ENCODE measurements at regions not wholly inside any gene's neighbourhood (a gene's known extent, or its start where the extent isn't known, plus 50 kb on each side); places are given as distances from the start of the nearest gene placed in this dataset.
"Not testable (repeated sequence)": the region's sequence is repeated elsewhere in the genome, so short reads cannot be mapped to it uniquely, and the experiment has no call there.

DNA sequence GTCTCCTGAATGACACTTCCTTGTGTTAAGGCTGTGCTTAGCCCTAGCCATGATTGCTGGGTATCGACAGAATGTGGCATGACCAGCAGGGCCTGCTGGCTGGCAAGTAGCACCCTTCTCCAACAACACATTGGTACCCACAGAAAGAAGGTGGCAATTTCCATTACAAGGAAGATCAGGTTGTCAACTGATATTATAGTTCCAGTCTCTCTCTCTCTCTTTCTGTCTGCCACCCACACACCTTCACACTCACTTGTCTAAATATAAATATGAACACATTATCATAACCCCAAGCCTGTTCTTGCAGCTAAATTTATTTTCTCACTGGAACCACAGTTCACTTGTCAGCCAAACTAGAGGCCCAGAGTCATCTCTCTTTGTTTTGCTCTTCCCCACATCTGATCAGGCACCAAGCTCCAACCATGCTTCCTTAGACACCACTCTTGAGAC, 408.1 kb upstream of the PIK3R1 start:
- Mint-ChIP-seq H3K36me3 (ENCODE audit: low read depth) (no peaks in the 10 kb centered on the region), H3K4me1 (ENCODE audit: low read depth) (peaks cover 3% of the 10 kb centered on the region)

DNA sequence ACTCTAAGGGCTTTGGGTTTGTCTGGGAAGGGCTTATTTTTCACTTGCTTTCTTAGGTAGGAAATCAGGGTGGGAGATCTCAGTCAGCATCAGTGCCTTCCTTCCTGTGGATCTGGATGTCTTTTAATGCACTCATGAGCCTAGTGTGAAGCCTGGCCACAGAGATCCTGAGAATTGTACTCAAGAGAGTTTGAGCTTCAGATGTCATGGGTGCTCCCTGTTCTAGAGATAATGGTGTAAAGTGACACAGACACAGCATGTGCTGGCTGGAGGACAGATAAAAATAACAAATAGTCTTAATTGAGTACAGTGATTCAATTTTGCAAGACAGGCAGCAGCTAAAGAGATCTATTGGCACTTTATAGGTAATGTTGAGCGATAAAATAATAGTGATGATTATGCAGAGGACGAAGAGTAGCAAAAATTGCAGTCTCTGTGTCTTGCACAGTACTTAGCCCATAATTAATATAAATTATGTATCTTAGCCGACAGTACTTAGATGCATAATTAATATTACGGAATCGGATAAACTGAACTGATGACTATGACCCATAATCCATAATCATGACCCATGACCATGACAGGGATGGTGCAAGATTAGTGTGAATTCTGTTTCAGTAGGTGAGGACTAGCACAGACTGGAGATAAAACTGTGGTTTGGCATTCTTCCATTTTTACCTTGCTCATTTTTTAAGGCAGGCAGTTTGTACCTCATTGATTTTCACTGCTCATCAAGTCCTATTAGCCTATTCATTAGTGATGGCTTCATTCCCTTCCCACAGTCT, 408.7 kb upstream of the PIK3R1 start:
- H3K9me3 Mint-ChIP-seq: no peaks in the 10 kb centered on the region
- no peak overlapping the region for H3K4me3 Mint-ChIP-seq (ENCODE audit: low read depth)
- H3K27me3 Mint-ChIP-seq (ENCODE audit: low read depth): no peaks in the 10 kb centered on the region
- intact Hi-C loops (cut with micrococcal nuclease): no loop called here
- no peak overlapping the region for H3K27ac Mint-ChIP-seq
- no peak for DNase-seq (ENCODE audit: low spot score)
- no peaks in the 10 kb centered on the region for H3K36me3 Mint-ChIP-seq (ENCODE audit: low read depth)
- peaks cover 3% of the 10 kb centered on the region for H3K4me1 Mint-ChIP-seq (ENCODE audit: low read depth)

More for the DNA sequence above, 408.1 kb upstream of the PIK3R1 start:
- H3K9me3 Mint-ChIP-seq: no peaks in the 10 kb centered on the region
- no peak overlapping the region for H3K4me3 Mint-ChIP-seq (ENCODE audit: low read depth)
- no peak for DNase-seq (ENCODE audit: low spot score)
- H3K27ac Mint-ChIP-seq: no peak overlapping the region
- no peaks in the 10 kb centered on the region for H3K27me3 Mint-ChIP-seq (ENCODE audit: low read depth)
- intact Hi-C loops (cut with micrococcal nuclease): no loop called here

DNA sequence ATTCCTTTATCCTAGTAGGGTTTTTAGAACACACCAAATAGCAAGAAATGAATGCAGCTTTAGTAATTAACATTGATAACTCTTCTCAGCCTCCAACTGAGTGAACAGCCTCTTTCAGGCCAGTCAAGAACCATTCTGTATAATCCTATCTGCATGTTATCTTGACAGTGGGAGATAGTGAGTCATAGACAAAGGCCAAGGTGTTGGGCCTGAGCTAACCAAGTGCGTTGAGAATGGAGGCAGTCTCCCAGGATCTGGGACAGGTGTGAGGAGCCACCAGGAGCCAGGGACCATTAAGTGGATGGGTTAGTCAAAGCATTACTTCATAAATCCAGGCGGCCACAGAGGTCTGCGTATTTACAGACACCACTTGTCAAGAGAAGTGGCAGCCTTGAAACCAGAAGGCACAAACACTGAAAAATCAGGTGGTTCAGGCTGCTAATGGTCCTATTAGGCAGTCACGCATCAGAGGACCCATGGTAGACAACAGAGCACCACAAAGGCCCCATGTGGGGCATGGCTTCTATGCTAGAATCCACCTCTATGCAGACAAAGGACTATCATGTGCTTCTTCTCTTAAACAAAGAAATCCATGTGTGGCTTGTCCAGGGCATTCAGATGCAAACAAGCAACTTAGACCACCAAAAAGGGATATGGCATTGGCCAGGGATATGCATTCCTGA, 409.7 kb upstream of the PIK3R1 start:
- intact Hi-C loops (cut with micrococcal nuclease): no loop called here
- Mint-ChIP-seq H3K9me3 (no peaks in the 10 kb centered on the region), H3K27me3 (ENCODE audit: low read depth) (no peaks in the 10 kb centered on the region), H3K27ac (no peak overlapping the region), H3K36me3 (ENCODE audit: low read depth) (no peaks in the 10 kb centered on the region), H3K4me1 (ENCODE audit: low read depth) (peaks cover 3% of the 10 kb centered on the region), H3K4me3 (ENCODE audit: low read depth) (no peak overlapping the region)
- no peak for DNase-seq (ENCODE audit: low spot score)

GRCh38 chr5:67802766-67803165, 412.8 kb upstream of the PIK3R1 start:
- intact Hi-C loops (cut with micrococcal nuclease): no loop called here
- H3K27ac Mint-ChIP-seq: no peak overlapping the region
- peaks cover 3% of the 10 kb centered on the region for H3K4me1 Mint-ChIP-seq (ENCODE audit: low read depth)
- no peak overlapping the region for H3K4me3 Mint-ChIP-seq (ENCODE audit: low read depth)
- no peak for DNase-seq (ENCODE audit: low spot score)
- peaks cover 8% of the 10 kb centered on the region for H3K9me3 Mint-ChIP-seq
- H3K27me3 Mint-ChIP-seq (ENCODE audit: low read depth): no peaks in the 10 kb centered on the region
- H3K36me3 Mint-ChIP-seq (ENCODE audit: low read depth): no peaks in the 10 kb centered on the region

- Mint-ChIP-seq H3K9me3 (peaks cover 8% of the 10 kb centered on the region), H3K4me1 (ENCODE audit: low read depth) (peaks cover 3% of the 10 kb centered on the region), H3K36me3 (ENCODE audit: low read depth) (no peaks in the 10 kb centered on the region), H3K4me3 (ENCODE audit: low read depth) (no peak overlapping the region), H3K27ac (no peak overlapping the region), H3K27me3 (ENCODE audit: low read depth) (no peaks in the 10 kb centered on the region)
- intact Hi-C loops (cut with micrococcal nuclease): no loop called here
- no peak for DNase-seq (ENCODE audit: low spot score)
Measured at GRCh38 chr5:67799732-67800234, 415.8 kb upstream of the PIK3R1 start.

DNA sequence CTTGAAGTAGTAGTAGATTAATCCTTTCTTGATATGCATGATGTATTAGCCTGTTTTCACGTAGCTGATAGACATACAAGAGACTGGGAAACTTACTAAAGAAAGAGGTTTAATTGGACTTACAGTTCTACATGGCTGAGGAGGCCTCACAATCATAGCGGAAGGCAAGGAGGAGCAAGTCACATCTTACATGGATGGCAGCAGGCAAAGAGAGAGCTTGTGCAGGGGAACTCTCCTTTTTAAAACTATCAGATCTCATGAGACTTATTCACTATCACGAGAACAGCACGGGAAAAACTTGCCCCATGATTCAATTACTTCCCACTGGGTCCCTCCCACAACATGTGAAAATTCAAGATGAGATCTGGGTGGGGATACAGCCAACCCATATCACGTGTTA, 417.1 kb upstream of the PIK3R1 start:
- H3K9me3 Mint-ChIP-seq; H3K4me1 Mint-ChIP-seq (ENCODE audit: low read depth); H3K27ac Mint-ChIP-seq; H3K27me3 Mint-ChIP-seq (ENCODE audit: low read depth); DNase-seq (ENCODE audit: low spot score); H3K4me3 Mint-ChIP-seq (ENCODE audit: low read depth); intact Hi-C loops (cut with micrococcal nuclease); H3K36me3 Mint-ChIP-seq (ENCODE audit: low read depth): not testable (repeated sequence)

DNA sequence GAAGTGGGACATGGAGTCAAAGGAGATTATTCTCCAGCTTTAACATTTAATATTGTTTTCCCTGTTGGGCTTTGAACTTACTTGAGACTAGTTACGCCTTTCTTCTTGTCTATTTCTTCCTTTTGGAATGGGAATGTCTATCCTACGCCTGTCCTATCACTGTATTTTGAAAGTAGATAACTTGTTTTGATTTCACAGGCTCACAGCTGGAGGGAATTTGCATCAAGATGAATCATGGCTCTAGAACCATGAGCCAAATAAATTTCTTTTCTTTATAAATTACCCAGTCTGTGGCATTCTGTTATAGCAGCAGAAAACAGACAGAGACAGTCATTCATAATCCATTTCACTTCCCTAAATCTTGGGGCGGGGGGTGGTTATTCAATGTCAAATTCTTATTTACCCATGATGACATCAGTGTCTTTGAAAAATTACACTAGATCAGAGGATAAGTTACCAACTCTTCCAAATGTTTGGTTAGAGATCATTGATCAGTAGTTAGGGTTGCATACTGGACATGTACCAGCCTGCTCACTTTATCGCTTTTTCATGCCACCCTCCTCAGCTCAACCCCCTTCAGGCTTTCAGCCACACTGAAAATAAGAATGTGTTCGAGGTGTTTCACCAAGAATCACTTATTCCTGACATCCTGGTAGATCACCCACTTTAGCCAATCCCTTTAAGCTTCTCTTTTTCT, 419.6 kb upstream of the PIK3R1 start:
- Mint-ChIP-seq H3K36me3 (ENCODE audit: low read depth) (no peaks in the 10 kb centered on the region), H3K27me3 (ENCODE audit: low read depth) (no peaks in the 10 kb centered on the region), H3K4me3 (ENCODE audit: low read depth) (no peak overlapping the region), H3K9me3 (peaks cover 8% of the 10 kb centered on the region), H3K27ac (no peak overlapping the region), H3K4me1 (ENCODE audit: low read depth) (no peaks in the 10 kb centered on the region)
- intact Hi-C loops (cut with micrococcal nuclease): no loop called here
- no peak for DNase-seq (ENCODE audit: low spot score)

- Mint-ChIP-seq H3K9me3 (peaks cover 8% of the 10 kb centered on the region), H3K27ac (no peak overlapping the region), H3K27me3 (ENCODE audit: low read depth) (no peaks in the 10 kb centered on the region), H3K4me1 (ENCODE audit: low read depth) (no peaks in the 10 kb centered on the region), H3K36me3 (ENCODE audit: low read depth) (no peaks in the 10 kb centered on the region), H3K4me3 (ENCODE audit: low read depth) (no peak overlapping the region)
- no peak for DNase-seq (ENCODE audit: low spot score)
- intact Hi-C loops (cut with micrococcal nuclease): no loop called here
Measured at GRCh38 chr5:67793966-67794365, 421.6 kb upstream of the PIK3R1 start.

DNA sequence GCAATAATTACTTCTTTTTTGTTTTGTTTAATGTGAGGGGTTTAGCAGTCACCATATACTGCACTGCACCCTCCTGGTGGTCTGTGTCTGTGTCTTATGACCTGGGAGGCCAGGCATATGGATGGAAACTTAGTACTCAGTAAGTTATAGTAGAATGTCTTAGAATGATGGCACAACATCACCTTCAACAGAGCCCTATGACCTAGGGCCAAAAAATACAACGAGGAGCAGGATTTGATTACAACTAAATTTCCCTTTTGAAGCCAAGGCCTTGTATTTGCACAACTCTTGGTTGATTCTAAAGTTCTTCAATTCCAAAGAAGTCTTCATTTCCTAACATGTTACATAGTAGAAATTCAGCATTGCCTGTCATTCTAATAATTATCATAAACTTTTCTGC, 422.1 kb upstream of the PIK3R1 start:
- intact Hi-C loops (cut with micrococcal nuclease): no loop called here
- H3K4me3 Mint-ChIP-seq (ENCODE audit: low read depth): no peak overlapping the region
- H3K36me3 Mint-ChIP-seq (ENCODE audit: low read depth): no peaks in the 10 kb centered on the region
- no peaks in the 10 kb centered on the region for H3K27me3 Mint-ChIP-seq (ENCODE audit: low read depth)
- no peaks in the 10 kb centered on the region for H3K4me1 Mint-ChIP-seq (ENCODE audit: low read depth)
- no peak for DNase-seq (ENCODE audit: low spot score)
- peaks cover 5% of the 10 kb centered on the region for H3K9me3 Mint-ChIP-seq
- H3K27ac Mint-ChIP-seq: no peak overlapping the region

DNA sequence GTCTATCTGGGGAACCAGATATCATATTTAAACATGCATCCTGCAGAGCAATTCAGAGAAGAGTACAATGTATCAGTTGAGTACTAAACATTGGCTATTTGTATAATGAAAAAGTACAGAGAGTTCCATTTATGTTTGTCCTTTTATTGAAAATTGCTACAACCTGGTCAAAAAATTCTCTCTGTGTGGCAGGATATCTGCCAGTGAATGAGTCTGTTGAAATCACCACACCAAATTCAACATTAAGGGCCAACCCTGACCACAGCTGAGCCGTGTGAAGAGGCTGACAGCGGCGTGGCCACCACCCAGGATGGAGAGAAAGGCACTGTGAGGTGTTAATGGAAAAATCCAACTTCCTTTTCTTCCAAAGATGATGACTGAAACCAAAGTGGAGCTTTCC, 422.7 kb upstream of the PIK3R1 start:
- intact Hi-C loops (cut with micrococcal nuclease): no loop called here
- H3K36me3 Mint-ChIP-seq (ENCODE audit: low read depth): no peaks in the 10 kb centered on the region

GRCh38 chr5:67790390-67790789, 425.2 kb upstream of the PIK3R1 start:
- Mint-ChIP-seq H3K36me3 (ENCODE audit: low read depth) (no peaks in the 10 kb centered on the region), H3K9me3 (no peaks in the 10 kb centered on the region), H3K4me1 (ENCODE audit: low read depth) (no peaks in the 10 kb centered on the region), H3K27me3 (ENCODE audit: low read depth) (no peaks in the 10 kb centered on the region), H3K27ac (no peak overlapping the region), H3K4me3 (ENCODE audit: low read depth) (no peak overlapping the region)
- DNase-seq (ENCODE audit: low spot score): no peak
- intact Hi-C loops (cut with micrococcal nuclease): no loop called here

More for the DNA sequence above, 422.7 kb upstream of the PIK3R1 start:
- Mint-ChIP-seq H3K4me3 (ENCODE audit: low read depth) (no peak overlapping the region), H3K27me3 (ENCODE audit: low read depth) (no peaks in the 10 kb centered on the region), H3K4me1 (ENCODE audit: low read depth) (no peaks in the 10 kb centered on the region), H3K9me3 (peaks cover under 1% of the 10 kb centered on the region), H3K27ac (no peak overlapping the region)
- no peak for DNase-seq (ENCODE audit: low spot score)

DNA sequence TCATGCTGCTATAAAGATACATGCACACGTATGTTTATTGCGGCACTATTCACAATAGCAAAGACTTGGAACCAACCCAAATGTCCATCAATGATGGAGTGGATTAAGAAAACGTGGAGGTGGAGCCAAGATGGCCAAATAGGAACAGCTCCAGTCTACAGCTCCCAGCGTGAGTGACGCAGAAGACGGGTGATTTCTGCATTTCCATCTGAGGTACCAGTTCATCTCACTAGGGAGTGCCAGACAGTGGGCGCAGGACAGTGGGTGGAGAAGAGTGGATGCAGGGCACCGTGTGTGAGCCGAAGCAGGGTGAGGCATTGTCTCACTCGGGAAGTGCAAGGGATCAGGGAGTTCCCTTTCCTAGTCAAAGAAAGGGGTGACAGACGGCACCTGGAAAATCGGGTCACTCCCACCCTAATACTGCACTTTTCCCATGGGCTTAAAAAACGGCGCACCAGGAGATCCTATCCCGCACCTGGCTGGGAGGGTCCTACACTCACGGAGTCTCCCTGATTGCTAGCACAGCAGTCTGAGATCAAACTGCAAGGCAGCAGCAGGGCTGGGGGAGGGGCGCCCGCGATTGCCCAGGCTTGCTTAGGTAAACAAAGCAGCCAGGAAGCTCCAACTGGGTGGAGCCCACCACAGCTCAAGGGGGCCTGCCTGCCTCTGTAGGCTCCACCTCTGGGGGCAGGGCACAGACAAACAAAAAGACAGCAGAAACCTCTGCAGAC, 435.5 kb upstream of the PIK3R1 start:
- H3K27ac Mint-ChIP-seq; H3K27me3 Mint-ChIP-seq (ENCODE audit: low read depth); intact Hi-C loops (cut with micrococcal nuclease): not testable (repeated sequence)

More for the DNA sequence above, 435.5 kb upstream of the PIK3R1 start:
- not testable (repeated sequence) for H3K4me1 Mint-ChIP-seq (ENCODE audit: low read depth); H3K4me3 Mint-ChIP-seq (ENCODE audit: low read depth); H3K9me3 Mint-ChIP-seq; DNase-seq (ENCODE audit: low spot score); H3K36me3 Mint-ChIP-seq (ENCODE audit: low read depth)
